Suprapubic skin (tissue), 4 donors: ENCODE measurements at regions not wholly inside any gene's neighbourhood (a gene's known extent, or its start where the extent isn't known, plus 50 kb on each side); places are given as distances from the start of the nearest gene placed in this dataset.

Source experiments
- EP300 ChIP-seq: sonication (generic); formaldehyde crosslinking; IDR thresholded peaks from one replicate; pipeline ENCODE4 v1.6.1; 2017; ENCODE audit warnings: antibody characterized with exemption
- POLR2A ChIP-seq, 2 donors: fragments of 450-650 bp; IDR thresholded peaks; one replicate each; pipeline ENCODE4 v1.6.1; 2017; ENCODE audit warnings: antibody characterized with exemption in 2 of 2, mild to moderate bottlenecking in 2 of 2, moderate library complexity in 2 of 2
- POLR2AphosphoS5 ChIP-seq, 3 donors: sonication (generic); formaldehyde crosslinking; IDR thresholded peaks; one replicate each; pipeline ENCODE4 v1.6.1; 2017; ENCODE audit warnings: antibody characterized with exemption in 3 of 3
- TF ChIP-seq, protein P1 (sequence below), 2 donors: fragments of 200-600 bp in 1 of 2; fragments of 450-650 bp in 1 of 2; sonication (generic) in 1 of 2; IDR thresholded peaks; one replicate each; pipeline ENCODE4 v1.5.1; 2016 to 2019; ENCODE audit warnings: antibody characterized with exemption in 2 of 2, mild to moderate bottlenecking in 1 of 2, moderate library complexity in 1 of 2

DNA sequence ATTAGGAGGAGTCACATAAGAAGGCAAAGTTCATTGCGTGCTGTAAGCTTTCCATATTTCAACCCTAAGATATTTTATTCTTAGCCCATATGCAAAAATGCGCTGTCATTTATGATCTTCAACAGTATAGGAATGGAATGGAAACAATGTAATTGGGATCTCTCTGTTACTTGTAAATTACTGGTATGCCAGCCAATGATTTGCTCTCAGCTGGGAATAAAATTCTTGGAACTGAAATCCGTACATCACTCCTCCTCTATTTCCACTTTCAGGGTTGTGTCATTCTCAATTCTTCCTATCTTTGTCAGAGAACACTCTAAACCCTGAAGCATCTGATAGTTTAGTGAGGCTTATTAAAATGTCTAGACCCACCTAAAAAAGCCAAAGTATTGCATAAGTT is 80.7 kb upstream of the STEAP4 start:
- TF ChIP-seq, protein P1, sequence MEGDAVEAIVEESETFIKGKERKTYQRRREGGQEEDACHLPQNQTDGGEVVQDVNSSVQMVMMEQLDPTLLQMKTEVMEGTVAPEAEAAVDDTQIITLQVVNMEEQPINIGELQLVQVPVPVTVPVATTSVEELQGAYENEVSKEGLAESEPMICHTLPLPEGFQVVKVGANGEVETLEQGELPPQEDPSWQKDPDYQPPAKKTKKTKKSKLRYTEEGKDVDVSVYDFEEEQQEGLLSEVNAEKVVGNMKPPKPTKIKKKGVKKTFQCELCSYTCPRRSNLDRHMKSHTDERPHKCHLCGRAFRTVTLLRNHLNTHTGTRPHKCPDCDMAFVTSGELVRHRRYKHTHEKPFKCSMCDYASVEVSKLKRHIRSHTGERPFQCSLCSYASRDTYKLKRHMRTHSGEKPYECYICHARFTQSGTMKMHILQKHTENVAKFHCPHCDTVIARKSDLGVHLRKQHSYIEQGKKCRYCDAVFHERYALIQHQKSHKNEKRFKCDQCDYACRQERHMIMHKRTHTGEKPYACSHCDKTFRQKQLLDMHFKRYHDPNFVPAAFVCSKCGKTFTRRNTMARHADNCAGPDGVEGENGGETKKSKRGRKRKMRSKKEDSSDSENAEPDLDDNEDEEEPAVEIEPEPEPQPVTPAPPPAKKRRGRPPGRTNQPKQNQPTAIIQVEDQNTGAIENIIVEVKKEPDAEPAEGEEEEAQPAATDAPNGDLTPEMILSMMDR (IDR thresholded peaks at IDR 0.05): no peak
- TF ChIP-seq EP300: no peak
- TF ChIP-seq POLR2AphosphoS5 (IDR thresholded peaks at IDR 0.05): no peak
- no peak for TF ChIP-seq POLR2A (IDR thresholded peaks at IDR 0.05)
